HepG2 (cell line): ENCODE measurements at regions not wholly inside any gene's neighbourhood (a gene's known extent, or its start where the extent isn't known, plus 50 kb on each side); places are given as distances from the start of the nearest gene placed in this dataset.

ENCODE experiments used
- ATAC-seq: fragments of 200-7000 bp; cut with Tn5 transposase; 3 replicates; pipeline ENCODE4 v1.9.1; 2020; ENCODE audit warnings: mild to moderate bottlenecking, moderate library complexity
- BruUV-seq: library from RNA; stranded (reverse); fragments of 400-500 nt; replicated peaks from 2 replicates; lab custom pipeline; 2021; lab: Mats Ljungman, UMichigan
- CTCF ChIA-PET: fragments of 300-600 bp; formaldehyde crosslinking; extraction: SDS; loops from one replicate; lab custom pipeline; 2021; ENCODE audit warnings: low total read pairs, inconsistent platforms, low intra/inter-chr PET ratio; lab: Yijun Ruan, JAX
- POLR2A ChIA-PET: fragments of 350-600 bp; sonication (Branson Sonifier 250); formaldehyde crosslinking; loops from one replicate; lab custom pipeline; 2020; ENCODE audit warnings: antibody characterized with exemption, inconsistent platforms; lab: Yijun Ruan, JAX
- DNase-seq: peaks from one replicate; pipeline ENCODE4 v3.0.0-alpha.2; 2015; ENCODE audit warnings: low spot score
- FAIRE-seq: peaks from 3 replicates; lab custom pipeline; 2011; peaks lifted over from hg19 to GRCh38; lab: Jason Lieb, UNC
- H2AFZ ChIP-seq: one replicate; pipeline ENCODE4 v1.6.1; 2011; ENCODE audit warnings: low read length, inconsistent platforms
- H3K27ac ChIP-seq: fragments of 300-600 bp; 3 replicates; pipeline ENCODE4 v1.8.0; 2011; ENCODE audit warnings: mixed run types, mild to moderate bottlenecking, mixed read lengths, low read length, inconsistent platforms; ENCODE audit not compliant: insufficient read depth; ENCODE audit errors: extremely low read length
- H3K27me3 ChIP-seq, 2 experiments: fragments of 200-600 bp in 1 of 2; 2 replicates in 1 of 2; 3 replicates in 1 of 2; pipeline versions ENCODE4 v1.6.0 to v1.8.0; 2011; ENCODE audit warnings: low read length in 2 of 2, mild to moderate bottlenecking in 2 of 2, moderate library complexity in 2 of 2, inconsistent platforms in 1 of 2; ENCODE audit not compliant: insufficient read depth in 2 of 2, control insufficient read depth in 1 of 2
- H3K36me3 ChIP-seq, 2 experiments: fragments of 200-600 bp in 1 of 2; replicated peaks in 1 of 2; 2 replicates in 1 of 2; 3 replicates in 1 of 2; pipeline versions ENCODE4 v1.5.1 to v1.8.0; 2011; ENCODE audit warnings: low read length in 2 of 2, inconsistent platforms in 1 of 2; ENCODE audit not compliant: insufficient read depth in 2 of 2, control insufficient read depth in 1 of 2
- H3K4me1 ChIP-seq: 2 replicates; pipeline ENCODE4 v1.5.1; 2012; ENCODE audit warnings: low read length, inconsistent platforms; ENCODE audit not compliant: insufficient read depth
- H3K4me2 ChIP-seq: 2 replicates; pipeline ENCODE4 v1.6.0; 2011; ENCODE audit warnings: low read depth, low read length, inconsistent platforms
- H3K4me3 ChIP-seq, 3 experiments: fragments of 200-600 bp in 1 of 3; sonication (generic), shearing (Covaris generic) in 1 of 3; replicated peaks in 1 of 3; 2 replicates each; pipeline ENCODE4 v1.5.1; 2011 to 2016; ENCODE audit warnings: low read length in 3 of 3, inconsistent platforms in 2 of 3, low read depth in 2 of 3, mild to moderate bottlenecking in 2 of 3, control low read depth in 1 of 3, mixed read lengths in 1 of 3; ENCODE audit not compliant: insufficient read depth in 1 of 3
- H3K79me2 ChIP-seq: one replicate; pipeline ENCODE4 v1.6.1; 2011; ENCODE audit warnings: low read length, inconsistent platforms; ENCODE audit not compliant: insufficient read depth
- H3K9ac ChIP-seq: 2 replicates; pipeline ENCODE4 v1.6.0; 2011; ENCODE audit warnings: mild to moderate bottlenecking, low read depth, low read length, inconsistent platforms; ENCODE audit not compliant: insufficient read depth
- H3K9me3 ChIP-seq: 2 replicates; pipeline ENCODE4 v1.5.1; 2012; ENCODE audit warnings: mild to moderate bottlenecking, low read length
- H4K20me1 ChIP-seq: 2 replicates; pipeline ENCODE4 v1.6.0; 2011; ENCODE audit warnings: inconsistent platforms, mild to moderate bottlenecking, low read length, moderate library complexity; ENCODE audit not compliant: insufficient read depth
- ASH2L ChIP-seq: fragments of 300-600, 200-600 bp; sonication (generic); IDR thresholded peaks from 2 replicates; pipeline ENCODE4 v1.7.0; 2017; ENCODE audit warnings: low read depth, mild to moderate bottlenecking, moderate library complexity, mixed read lengths, low read length; ENCODE audit not compliant: insufficient read length
- E2F1 ChIP-seq: sonication (generic); formaldehyde crosslinking; IDR thresholded peaks from 2 replicates; pipeline ENCODE4 v1.5.0; 2020; ENCODE audit warnings: missing genetic modification reagents
- ISX ChIP-seq: sonication (generic); formaldehyde crosslinking; conservative IDR thresholded peaks from 2 replicates; pipeline ENCODE4 v1.5.0; 2020; ENCODE audit warnings: missing genetic modification reagents
- MZF1 ChIP-seq: sonication (generic); formaldehyde crosslinking; IDR thresholded peaks from 2 replicates; pipeline ENCODE4 v1.8.1; 2023; ENCODE audit warnings: mild to moderate bottlenecking, missing genetic modification reagents, borderline replicate concordance
- PPARG ChIP-seq: conservative IDR thresholded peaks from 2 replicates; pipeline ENCODE4 v1.6.1; 2016; ENCODE audit warnings: missing biosample characterization, missing genetic modification reagents
- RFX3 ChIP-seq: IDR thresholded peaks from 2 replicates; pipeline ENCODE4 v1.6.1; 2016; ENCODE audit warnings: missing biosample characterization, missing genetic modification reagents
- SALL1 ChIP-seq: sonication (generic); formaldehyde crosslinking; IDR thresholded peaks from 2 replicates; pipeline ENCODE4 v1.8.0; 2022; ENCODE audit warnings: mild to moderate bottlenecking, missing genetic modification reagents
- SKI ChIP-seq: fragments of 450-650 bp; IDR thresholded peaks from one replicate; pipeline ENCODE4 v1.6.1; 2018; ENCODE audit warnings: mild to moderate bottlenecking; ENCODE audit not compliant: partially characterized antibody
- ZBTB25 ChIP-seq: IDR thresholded peaks from 2 replicates; pipeline ENCODE4 v1.6.1; 2018; ENCODE audit warnings: missing genetic modification reagents
- ZKSCAN8 ChIP-seq: IDR thresholded peaks from 2 replicates; pipeline ENCODE4 v1.6.1; 2016; ENCODE audit warnings: borderline replicate concordance, missing genetic modification reagents, missing compliant biosample characterization
- ZNF142 ChIP-seq: sonication (generic); formaldehyde crosslinking; IDR thresholded peaks from 2 replicates; pipeline ENCODE4 v1.4.0; 2020; ENCODE audit warnings: missing genetic modification reagents
- WGBS: methylation state at CpG from one replicate; pipeline ENCODE4 v1.1.6; 2017; ENCODE audit warnings: low lambda C conversion rate; 5-methylcytosine and 5-hydroxymethylcytosine counted together
- in situ Hi-C: cut with HindIII; loops from 2 replicates; pipeline ENCODE4 v1.10.0; 2017; ENCODE audit warnings: low pct_unique_long_range_greater_than_20kb; ENCODE audit not compliant: extremely low pct_ligation_motif_present
- intact Hi-C: fragments of 100-400 bp; cut with micrococcal nuclease; formaldehyde crosslinking; loops from one replicate; pipeline ENCODE4 v1.10.0; 2022; ENCODE audit not compliant: unreplicated experiment
- TF ChIP-seq, protein P1 (sequence below): sonication (generic); formaldehyde crosslinking; IDR thresholded peaks from 2 replicates; pipeline ENCODE4 v1.4.0; 2020; ENCODE audit warnings: missing genetic modification reagents, mild to moderate bottlenecking, borderline replicate concordance
- TF ChIP-seq, protein P2 (sequence below): sonication (generic); formaldehyde crosslinking; IDR thresholded peaks from 2 replicates; pipeline ENCODE4 v1.5.1; 2020; ENCODE audit warnings: missing genetic modification reagents, mild to moderate bottlenecking, borderline replicate concordance

- ChIA-PET POLR2A (no interaction called here), CTCF (no interaction called here)
- H3K4me3 ChIP-seq = no peak overlapping the region
- WGBS = 42% methylated on average over 4 of the region's 4 CpGs
- no peaks in the 10 kb centered on the region for H3K79me2 ChIP-seq
- H3K4me2 ChIP-seq = no peak overlapping the region
- no peak for ATAC-seq
- H3K9ac ChIP-seq = no peak overlapping the region
- H3K36me3 ChIP-seq = no peaks in the 10 kb centered on the region
- no peak overlapping the region for H3K27ac ChIP-seq
- intact Hi-C loops = no loop called here
- in situ Hi-C loops = loop anchor here (10.0 to 25.0 kb wide), 2 partner anchors 305 to 603 kb away; partner anchors contain the start of genes LARP7 and ZGRF1
- H3K27me3 ChIP-seq = no peaks in the 10 kb centered on the region
- no peaks in the 10 kb centered on the region for H3K4me1 ChIP-seq
- no TSS peak for BruUV-seq
- no peaks in the 10 kb centered on the region for H4K20me1 ChIP-seq
- DNase-seq = no peak
- H2AFZ ChIP-seq = no peak overlapping the region
- H3K9me3 ChIP-seq = no peaks in the 10 kb centered on the region
- FAIRE-seq = no peak
- no peak for TF ChIP-seq ISX (CRISPR knock-in tag)
- TF ChIP-seq ZNF142 (CRISPR knock-in tag) = no peak
- no peak for TF ChIP-seq ZKSCAN8 (CRISPR knock-in tag)
- no peak for TF ChIP-seq MZF1
- TF ChIP-seq SALL1 = no peak
- no peak for TF ChIP-seq ASH2L
- TF ChIP-seq E2F1 (CRISPR knock-in tag) = no peak
- TF ChIP-seq PPARG (CRISPR knock-in tag) = no peak
- TF ChIP-seq ZBTB25 (CRISPR knock-in tag) = no peak
- TF ChIP-seq, protein P1, sequence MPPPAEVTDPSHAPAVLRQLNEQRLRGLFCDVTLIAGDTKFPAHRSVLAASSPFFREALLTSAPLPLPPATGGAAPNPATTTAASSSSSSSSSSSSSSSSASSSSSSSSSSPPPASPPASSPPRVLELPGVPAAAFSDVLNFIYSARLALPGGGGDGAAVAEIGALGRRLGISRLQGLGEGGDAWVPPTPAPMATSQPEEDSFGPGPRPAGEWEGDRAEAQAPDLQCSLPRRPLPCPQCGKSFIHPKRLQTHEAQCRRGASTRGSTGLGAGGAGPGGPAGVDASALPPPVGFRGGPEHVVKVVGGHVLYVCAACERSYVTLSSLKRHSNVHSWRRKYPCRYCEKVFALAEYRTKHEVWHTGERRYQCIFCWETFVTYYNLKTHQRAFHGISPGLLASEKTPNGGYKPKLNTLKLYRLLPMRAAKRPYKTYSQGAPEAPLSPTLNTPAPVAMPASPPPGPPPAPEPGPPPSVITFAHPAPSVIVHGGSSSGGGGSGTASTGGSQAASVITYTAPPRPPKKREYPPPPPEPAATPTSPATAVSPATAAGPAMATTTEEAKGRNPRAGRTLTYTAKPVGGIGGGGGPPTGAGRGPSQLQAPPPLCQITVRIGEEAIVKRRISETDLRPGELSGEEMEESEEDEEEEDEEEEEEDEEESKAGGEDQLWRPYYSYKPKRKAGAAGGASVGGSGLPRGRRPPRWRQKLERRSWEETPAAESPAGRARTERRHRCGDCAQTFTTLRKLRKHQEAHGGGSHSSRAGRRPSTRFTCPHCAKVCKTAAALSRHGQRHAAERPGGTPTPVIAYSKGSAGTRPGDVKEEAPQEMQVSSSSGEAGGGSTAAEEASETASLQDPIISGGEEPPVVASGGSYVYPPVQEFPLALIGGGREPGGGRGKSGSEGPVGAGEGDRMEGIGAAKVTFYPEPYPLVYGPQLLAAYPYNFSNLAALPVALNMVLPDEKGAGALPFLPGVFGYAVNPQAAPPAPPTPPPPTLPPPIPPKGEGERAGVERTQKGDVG (CRISPR knock-in tag) = no peak
- no peak for TF ChIP-seq SKI
- TF ChIP-seq, protein P2, sequence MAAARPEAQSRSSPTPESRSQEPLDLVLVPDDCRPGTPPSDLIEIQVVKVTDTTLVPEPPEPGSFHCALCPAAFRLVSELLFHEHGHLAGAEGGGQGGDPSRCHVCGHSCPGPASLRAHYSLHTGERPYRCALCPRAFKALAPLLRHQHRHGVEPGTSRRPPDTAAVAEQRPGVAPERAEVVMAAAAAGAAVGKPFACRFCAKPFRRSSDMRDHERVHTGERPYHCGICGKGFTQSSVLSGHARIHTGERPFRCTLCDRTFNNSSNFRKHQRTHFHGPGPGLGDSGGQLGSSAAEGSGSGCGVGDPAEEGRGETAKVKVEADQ = no peak
- TF ChIP-seq RFX3 (CRISPR knock-in tag) = no peak
Observed at GRCh38 chr4:112939901-112940300, 109.6 kb upstream of the ANK2 start.
